Stimulated activated naive CD8-positive, alpha-beta T cell treated with anti-CD3 and anti-CD28 coated beads, Interleukin-15, Interleukin-2, amounts not matched to agents 100 U/mL and 50 U/mL, for 24 hours (primary cell): ENCODE measurements at regions not wholly inside any gene's neighbourhood (a gene's known extent, or its start where the extent isn't known, plus 50 kb on each side); places are given as distances from the start of the nearest gene placed in this dataset.
"Not testable (repeated sequence)": the region's sequence is repeated elsewhere in the genome, so short reads cannot be mapped to it uniquely, and the experiment has no call there.

Experiments used
- ATAC-seq: fragments of 150-1000 bp; cut with Tn5 transposase; one replicate; pipeline ENCODE4 v1.10.0; 2021
- DNase-seq: peaks from one replicate; pipeline ENCODE4 v3.0.0; 2021

DNA sequence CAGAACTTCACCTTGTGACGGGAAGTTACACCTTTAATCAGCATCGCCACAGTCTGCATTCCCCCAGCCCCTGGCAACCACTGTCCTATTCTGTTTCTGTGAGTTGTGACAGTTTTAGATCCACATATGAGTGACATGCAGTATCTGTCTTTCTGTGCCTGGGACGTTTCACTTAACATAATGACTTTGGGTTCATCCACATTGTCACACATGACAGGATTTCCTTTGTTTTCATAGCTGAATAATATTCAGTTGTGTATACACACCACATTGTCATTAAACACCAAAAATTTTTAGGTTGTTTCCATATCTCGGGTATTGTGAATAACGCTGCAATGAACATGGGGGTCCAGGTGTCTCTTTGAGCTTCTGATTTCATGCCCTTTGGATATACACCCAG, 62.6 kb upstream of the BDH1 start:
- not testable (repeated sequence) for ATAC-seq, DNase-seq

DNA sequence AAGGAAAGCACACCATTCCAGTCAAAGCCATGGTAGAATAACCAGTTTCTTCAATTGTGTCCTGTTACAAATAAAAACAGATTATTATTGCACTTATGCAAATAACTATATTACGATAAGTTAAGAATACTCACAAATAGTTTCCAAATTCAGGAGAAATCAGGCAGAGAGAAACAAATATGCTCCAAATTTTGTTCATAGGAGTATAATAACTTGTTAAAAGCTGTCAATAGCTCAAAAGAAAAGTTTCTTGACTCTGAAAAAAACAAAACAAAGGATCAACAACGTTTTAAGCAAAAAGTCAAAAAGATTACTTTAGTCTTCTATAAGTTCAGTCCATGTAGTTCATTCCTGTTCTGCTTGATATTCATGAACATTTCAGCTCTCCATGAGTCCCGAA, 59.7 kb upstream of the BDH1 start:
- DNase-seq (no peak), ATAC-seq (no peak)

DNA sequence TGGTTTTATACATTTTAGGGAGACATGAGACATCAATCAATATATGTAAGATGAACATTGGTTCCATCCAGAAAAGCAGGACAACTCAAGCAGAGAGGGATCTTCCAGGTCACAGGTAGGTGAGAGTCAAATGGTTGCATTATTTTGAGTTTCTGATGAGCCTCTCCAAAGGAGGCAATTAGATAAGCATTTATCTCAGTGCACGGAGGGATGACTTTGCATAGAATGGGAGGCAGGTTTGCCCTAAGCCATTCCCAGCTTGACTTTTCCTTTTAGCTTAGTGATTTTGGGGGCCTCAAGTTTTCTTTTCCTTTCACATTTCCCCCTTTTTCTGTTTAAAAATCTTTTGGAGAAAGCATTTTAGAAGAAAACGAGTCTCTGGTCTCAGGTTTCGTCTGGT, 58.4 kb upstream of the BDH1 start:
- ATAC-seq = not testable (repeated sequence)

DNA sequence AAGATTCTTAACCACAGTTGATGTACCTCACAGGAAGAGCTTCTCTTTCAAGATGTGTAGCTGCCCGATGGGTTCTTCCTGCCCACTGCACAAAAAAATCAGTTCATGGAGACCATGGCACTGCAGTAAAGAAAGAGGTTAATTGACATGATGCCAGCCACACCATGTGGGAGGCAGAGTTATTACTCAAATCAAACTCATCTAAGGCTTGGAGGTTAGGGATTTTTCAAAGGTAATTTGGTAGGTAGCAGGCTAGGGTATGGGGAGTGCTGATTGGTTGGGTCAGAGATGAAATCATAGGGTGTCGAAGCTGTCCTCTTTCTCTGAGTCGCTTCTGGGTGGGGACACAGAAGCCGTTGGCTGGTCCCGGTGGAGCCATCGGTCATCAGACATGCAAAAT, 57.4 kb upstream of the BDH1 start:
- DNase-seq (peak; percentile 22), ATAC-seq (peak; percentile 91)

More for the DNA sequence above, 58.4 kb upstream of the BDH1 start:
- DNase-seq = not testable (repeated sequence)

DNA sequence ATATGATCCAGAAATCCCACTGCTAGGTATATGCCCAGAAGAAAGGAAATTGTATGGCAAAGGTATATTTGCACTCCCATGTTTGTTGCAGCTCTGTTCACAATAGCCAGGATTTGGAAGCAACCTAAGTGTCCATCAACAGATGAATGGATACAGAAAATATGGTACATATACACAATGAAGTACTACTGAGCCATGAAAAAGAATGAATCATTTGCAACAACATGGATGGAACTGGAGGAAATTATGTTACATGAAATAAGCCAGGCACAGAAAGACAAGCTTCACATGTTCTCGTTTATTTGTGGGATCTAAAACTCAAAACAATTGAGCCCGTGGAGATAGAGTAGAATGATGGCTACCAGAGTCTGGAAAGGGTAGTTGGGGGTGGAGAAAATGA, 55.5 kb upstream of the BDH1 start:
- ATAC-seq = no peak
- no peak for DNase-seq

DNA sequence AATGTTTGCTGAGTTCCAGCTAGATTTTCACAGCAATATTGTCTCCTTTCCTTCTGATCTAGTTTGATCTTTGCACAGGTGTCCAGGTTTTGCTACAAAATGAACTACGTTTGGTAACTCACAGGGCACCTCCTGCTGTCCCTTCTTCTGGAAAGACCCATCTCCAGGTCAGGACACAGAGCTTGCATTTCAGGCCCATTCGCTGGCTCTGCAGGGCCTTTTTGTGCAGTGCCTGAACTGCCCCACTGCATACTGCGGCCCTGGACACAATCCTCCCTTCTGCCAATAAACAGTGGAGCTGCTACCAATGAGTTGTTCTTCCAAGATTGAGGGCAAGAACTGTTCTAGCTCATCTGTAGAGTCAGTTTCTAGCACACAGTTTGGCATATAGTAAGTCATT, 50.7 kb upstream of the BDH1 start:
- DNase-seq (no peak), ATAC-seq (no peak)
